ENCODE measurements at regions not wholly inside any gene's neighbourhood (a gene's known extent, or its start where the extent isn't known, plus 50 kb on each side); places are given as distances from the start of the nearest gene placed in this dataset.
"Not testable (repeated sequence)": the region's sequence is repeated elsewhere in the genome, so short reads cannot be mapped to it uniquely, and the experiment has no call there.

DNA sequence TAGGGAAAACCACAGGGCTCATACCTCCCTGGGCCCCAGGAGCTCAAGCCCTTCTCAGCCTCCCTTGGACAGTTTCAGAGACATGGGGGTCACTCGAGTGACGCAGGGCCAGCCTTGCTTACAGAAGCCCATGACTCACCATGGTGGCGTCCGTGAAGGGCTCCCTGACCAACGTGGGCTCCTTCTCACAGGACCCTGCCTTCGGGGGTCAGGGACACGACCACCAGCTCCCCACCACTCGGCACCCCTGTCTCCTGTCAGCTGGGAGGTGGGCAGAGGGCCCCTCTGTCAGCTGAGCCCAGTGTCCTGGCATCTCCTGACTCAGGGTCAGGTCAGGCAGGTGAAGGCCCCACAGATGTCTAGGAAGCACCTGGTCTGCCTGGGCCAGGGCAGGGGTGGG, 126.3 kb upstream of the ANO1 start:
- DNase-seq (ENCODE audit: low spot score) = no peak

DNA sequence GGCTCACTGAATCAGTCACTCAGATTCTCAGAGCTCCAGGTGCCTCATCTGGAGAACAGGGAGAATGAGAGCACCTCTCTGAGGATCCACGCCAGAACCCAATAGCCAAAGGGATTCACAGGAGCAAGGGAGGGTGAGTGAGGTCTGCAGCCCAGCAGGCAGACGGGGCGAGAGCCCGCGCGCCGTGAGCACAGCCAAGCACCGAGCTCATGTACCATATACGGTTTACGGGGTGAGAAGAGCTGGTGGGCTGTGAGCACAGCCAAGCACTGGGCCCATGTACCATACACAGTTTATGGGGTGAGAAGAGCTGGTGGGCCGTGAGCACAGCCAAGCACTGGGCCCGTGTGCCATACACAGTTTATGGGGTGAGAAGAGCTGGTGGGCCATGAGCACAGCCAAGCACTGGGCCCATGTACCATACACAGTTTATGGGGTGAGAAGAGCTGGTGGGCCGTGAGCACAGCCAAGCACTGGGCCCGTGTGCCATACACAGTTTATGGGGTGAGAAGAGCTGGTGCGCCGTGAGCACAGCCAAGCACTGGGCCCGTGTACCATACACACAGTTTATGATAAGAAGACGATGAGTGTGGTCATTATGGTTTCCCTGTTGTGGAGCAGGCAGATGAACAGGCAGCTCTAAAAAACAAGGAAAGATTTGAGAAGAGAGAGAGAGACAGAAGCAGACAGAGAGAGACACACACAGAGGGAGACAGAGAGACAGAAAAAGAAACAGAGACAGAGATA, 125.7 kb upstream of the ANO1 start:
- not testable (repeated sequence) for DNase-seq (ENCODE audit: low spot score)

DNA sequence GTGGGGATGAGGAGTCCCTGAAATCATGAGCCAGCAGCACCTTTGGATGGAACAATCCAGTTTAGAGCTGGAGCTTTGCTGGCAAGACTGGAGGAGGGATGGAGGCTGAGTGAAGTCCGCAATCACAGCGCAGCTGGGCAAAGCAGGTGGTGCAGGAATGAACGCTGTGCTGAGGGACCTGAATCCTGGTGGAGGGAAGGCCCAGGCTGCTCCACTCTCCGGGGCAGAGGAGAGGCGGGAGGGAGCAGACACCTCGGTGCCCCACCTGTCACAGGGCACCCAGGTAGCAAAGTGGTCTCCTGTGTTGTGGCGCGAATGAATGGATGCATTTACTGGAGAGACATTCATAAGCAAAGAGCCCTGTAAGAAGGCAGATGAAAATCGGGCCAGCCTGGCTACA, 124.8 kb upstream of the ANO1 start:
- DNase-seq (ENCODE audit: low spot score) = no peak

DNA sequence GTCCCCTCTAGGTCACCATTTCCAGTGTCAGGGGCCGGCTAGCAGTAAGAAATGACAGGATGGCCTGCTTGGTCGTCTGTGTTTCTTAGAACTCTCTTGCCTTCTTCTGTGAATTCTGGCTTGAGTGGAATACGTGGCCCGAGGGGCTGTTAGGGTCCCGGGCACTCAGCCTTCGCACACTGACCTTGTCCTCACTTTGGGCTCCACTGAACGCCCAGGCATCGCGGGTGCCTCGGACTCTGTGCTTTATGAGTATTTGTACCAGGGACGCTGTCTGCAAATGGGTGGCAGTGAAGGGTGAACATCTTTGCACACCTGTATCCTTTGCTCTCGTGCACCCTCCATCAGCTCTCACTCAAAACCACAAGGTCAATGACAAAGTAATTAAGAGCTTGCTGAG, 123.4 kb upstream of the ANO1 start:
- DNase-seq (ENCODE audit: low spot score) = no peak

DNA sequence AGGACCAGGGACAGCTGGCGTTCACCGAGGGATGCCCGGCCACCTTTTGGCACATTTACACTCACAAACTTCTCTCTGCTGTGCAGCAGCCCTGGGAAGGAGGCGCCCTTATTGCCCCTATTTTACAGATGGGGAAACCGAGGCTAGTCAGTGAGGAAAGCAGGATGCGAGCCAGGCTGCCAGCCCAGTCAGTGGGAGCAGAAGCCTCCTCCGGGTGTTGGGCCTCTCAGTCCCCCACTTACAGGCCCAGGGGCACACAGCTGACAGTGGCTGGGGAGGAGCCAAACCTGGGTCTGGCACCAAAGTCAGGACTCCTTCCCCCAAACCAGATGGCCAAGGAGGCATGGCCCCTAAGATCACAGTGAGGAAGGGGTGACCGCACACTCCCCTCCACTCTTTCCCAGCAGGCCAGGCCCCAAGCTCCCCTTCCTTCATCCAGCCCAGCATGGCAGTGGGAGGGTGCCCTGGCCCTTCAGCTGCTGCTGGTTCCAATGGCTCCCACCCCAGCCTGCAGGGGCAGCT, 121.4 kb upstream of the ANO1 start:
- DNase-seq (ENCODE audit: low spot score) = no peak

DNA sequence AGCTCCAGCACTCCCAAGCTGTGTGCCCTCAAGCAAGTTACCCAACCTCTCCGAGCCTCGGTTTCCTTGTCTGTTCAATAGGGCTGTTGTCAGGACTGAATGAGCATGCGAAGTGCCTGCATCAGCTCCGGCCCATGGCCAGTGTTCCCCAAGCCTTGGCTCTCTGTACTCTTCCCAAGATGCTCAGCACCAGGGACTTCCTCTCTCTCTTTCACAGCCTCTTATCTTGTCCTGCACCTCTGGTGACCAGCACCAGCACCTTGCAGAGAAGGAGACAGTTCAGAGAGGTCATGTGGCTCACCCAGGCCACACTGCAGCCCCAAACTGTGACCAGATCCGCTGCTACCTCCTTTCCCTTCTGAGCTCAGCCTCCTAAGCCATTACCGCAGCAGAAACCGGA, 120.3 kb upstream of the ANO1 start:
- no peak for DNase-seq (ENCODE audit: low spot score)

DNA sequence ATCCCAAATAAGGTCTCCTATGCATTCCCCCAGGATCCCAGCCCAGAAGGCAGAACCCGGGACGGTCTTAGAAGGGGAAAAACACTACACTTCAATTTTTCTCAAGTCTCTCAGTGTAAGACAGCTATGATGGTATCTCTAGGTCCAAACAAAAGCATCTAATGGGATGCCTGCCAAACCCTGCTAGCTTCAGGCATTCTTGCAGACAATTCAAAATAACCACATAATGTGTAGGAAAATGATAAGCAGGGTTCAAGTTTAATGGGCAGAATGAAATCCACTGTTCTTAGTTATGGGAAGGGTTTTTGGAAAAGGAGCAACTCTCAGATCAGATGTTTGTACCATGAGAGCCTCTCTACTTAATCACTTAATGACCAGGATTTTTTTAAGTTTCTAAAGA, 119.8 kb upstream of the ANO1 start:
- DNase-seq (ENCODE audit: low spot score) = no peak

DNA sequence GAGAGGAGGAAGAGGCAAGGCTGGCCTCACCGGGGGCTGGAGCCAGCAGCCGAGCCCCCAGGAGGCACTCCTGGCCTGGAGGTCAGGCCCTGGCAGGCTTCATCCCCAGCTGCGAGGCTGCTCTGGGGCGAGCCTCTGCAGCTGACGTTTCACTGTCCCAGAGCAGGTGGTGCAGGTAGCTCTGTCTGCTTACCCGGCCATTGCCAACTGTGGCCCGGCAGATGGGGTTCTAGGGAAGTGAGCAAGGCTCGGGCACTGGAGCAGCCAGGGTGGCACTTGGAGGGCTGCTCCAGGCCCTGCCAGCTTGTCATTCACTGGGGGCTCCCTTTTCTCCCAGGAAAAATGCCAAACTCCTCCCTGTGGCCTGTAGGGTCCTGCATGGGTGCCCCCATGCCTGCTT, 118.7 kb upstream of the ANO1 start:
- DNase-seq (ENCODE audit: low spot score) = no peak

DNA sequence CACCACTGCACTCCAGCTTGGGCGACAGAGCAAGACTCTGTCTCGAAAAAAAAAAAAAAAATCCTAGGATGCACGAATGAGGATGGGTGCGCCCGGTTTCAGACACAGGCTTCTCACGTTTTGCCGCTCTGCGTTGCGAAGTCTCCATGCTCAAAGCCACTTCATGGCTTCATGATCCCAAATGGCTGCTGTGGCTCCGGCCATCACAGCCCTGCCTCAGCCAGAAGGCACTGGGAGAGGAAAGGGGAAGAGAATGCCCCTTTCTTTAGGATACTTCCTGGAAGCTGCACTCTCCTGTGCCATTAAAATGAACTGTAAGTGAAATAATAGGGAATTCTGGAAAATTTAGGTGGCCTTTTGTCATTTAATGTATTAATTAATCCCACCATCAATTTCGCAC, 116.4 kb upstream of the ANO1 start:
- no peak for DNase-seq (ENCODE audit: low spot score)

DNA sequence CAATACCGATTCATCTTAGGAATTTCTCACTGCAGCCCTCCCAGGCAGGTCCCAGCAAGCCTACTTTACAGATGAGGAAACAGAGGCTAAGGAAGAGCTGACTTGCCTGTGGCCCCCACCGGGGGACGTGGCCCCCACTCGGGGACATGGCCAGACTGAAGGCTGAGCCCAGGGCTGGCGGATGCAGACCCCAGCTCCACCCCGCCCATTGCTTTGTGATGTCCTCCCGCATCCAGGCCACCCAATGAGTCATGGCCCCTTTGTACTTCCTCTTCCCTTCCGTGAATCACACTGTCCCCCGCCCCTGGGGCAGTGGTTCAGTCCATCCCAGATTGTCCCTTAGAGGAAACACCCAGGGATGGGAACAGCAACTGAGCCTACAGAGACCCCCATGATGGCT, 116.0 kb upstream of the ANO1 start:
- DNase-seq (ENCODE audit: low spot score) = no peak

DNA sequence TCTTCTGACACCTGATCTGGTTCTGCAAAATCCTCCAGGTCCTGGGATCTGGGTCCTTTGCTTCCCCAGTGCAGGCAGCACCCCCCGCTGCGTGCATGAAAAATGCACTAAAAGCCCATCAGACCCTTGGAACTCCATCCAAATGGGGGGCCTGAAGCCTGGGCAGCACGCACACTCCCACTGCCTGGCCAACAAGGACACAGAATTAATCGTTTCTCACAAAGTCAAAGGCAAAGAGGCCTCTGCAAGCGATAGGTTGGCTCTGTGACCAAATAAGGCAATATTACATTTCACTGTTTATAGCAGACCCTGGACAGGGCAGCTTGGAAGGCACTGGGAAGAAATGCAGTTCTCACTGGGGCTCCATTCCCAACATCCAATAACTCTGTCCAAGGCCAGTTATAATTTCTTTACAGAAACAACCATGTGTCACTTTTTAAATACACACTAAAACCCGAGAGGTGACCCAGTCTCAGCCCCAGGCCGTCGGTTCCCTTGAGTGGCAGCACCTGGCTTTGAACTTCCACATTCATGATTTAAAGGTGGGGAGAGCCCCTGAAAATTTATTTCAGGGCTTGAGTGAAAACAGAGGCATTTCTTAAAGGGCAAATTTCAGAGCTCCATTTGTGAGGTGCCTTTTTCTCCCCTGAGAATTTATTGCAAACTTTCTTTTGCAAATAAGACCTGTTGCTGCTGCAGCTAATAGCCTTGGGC, 114.4 kb upstream of the ANO1 start:
- DNase-seq (ENCODE audit: low spot score) = no peak

DNA sequence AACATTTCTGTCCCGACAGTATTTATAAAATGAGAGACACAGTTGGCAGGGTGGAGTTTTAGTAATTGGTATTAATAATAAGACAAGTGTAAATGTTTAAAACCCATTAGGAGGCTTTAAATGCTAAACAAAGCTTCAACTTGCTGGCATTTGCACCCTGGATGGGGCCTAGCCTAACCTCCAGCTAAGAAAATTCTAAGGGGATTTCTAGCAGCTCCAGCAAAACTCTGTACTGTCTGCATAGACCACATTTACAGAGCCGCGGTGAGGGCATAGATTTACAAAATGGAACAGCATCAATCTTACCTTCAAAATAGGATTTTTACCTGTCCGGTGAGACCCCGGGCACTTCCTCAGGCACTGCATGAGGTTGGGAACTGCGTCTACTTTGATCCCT, 113.9 kb upstream of the ANO1 start:
- no peak for DNase-seq (ENCODE audit: low spot score)

DNA sequence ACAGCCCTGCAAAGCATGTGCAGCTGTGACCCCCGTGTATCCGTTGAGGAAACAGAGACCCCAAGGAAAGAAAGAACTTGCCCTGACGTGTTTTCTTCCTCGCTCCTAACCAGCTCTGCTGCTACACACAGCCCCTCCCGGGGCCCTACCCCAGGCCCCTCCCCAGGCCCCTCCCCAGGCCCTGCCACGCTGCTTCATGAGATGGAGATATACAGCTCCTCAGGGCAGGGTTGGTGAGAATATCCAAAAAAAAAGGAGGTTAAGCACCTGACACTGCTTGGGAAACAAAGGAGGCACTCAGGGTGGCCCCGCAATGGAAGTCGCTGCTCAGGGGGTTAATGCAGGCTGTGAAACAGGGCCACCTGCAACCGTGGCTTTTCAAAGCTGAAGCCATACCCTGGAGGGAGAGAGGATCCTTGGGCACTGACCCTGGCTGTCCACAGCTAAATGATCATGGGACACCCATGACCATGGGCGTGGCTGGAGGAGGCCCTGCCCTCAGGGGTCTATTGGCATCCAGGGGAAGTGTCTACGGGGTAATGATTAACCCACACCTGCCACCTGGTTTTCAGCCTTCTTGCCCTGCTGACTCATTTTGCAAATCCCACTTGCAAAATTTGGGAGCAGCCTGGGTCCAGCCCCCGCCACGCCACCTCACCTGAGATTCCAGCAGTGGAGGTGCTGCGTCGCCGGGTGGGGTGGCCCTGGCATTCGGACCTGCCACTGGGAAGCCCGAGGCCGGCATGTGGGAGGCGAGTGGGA, 112.1 kb upstream of the ANO1 start:
- DNase-seq (ENCODE audit: low spot score) = no peak

DNA sequence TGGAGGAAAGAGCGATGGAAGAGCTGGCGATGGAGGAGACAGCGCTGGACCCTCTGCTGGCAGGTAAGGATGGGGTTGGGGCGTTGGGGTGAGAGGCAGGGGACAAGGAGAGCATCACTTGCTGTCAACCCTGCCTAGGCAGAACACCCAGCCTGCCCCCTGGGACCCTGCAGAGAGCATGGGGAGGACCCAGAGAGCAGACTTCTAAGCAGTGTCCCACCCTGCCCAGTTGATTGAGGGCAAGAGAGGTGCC, 111.6 kb upstream of the ANO1 start:
- no peak for DNase-seq (ENCODE audit: low spot score)

DNA sequence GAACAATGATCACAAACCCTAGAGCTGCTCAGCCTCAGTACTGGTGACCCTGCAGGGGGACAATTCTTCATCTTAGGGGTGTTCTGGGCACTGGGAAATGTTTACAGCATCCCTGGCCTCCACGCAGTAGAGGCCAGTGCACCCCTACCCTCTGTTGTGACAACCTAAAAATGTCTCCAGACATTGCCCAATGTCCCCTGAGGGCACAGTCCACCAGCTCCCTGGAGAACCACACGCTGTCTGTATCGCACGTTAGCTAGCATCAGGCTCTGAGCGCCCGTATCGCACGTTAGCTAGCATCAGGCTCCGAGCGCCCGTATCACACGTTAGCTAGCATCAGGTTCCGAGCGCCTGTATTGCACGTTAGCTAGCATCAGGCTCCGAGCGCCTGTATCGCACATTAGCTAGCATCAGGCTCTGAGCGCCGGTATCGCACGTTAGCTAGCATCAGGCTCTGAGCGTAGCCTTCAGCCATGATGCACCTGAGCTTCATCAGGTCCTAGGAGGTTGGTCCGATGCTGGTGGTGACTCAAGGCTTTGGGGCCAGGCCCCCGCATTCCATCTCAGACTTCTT, 111.1 kb upstream of the ANO1 start:
- no peak for DNase-seq (ENCODE audit: low spot score)

DNA sequence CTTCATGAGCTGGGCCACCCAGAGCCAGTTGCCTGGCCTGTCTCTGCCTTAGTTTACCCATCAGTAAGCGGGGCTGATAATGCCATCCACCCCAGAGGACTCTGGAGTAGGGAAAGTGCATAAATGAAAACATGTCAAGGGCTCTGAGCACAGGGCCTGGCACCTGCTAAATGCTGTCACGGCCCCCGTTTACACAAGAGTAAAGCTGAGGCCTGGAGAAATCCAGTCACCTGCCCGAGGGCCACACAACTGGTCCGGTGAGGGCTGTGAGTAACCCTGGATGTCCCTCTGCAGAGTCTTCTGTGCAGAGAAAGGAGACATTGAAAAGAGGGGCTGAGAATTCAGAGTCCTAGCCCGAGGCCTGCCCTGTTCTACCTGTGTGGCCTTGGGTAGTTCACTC, 110.6 kb upstream of the ANO1 start:
- DNase-seq (ENCODE audit: low spot score) = no peak

DNA sequence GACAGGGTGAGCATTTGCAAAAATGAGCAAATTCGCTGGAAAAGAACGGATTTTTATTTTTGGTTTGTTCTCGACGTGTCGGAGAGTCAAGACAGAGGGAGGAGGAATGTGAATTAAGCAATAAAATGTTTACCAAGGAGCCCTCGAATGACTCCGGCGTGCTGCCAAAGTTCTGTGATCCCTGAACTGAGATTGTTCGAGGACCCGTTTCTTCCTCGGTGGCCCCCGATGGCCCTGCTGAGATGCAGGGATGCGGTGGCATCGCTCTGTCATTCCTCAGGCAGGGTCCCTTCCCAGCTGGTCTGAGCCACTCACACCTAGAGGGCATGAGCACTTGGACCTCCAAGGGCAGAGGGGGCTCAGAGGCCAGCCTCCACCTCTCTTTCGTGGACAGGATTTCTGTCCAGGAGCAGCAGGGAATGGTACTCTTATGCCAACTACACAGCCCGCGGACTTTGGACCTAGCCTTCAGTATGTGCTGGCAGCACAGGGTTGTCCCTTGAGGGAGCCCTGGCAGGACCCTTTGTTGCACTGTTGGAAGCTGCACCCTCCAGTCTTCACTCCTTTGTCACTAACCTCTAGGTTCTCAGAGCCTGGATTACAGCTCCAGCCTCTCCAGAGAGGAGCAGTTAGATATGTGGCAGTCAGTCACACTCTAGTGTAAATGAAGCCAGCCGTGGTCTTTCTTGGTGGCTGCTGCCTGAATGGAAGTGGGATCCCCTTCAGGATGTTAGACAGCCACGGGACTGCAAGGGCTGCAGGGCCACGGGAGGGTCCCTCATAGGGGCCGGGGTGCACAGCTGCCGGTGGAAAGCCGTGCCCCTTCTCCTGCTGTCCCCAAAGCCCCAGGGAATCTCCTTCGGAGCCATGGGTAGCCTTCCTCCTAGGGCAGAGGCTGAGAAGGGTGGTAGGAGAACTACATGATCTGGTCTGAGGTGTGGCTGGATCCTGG, 109.4 kb upstream of the ANO1 start:
- DNase-seq (ENCODE audit: low spot score) = no peak

DNA sequence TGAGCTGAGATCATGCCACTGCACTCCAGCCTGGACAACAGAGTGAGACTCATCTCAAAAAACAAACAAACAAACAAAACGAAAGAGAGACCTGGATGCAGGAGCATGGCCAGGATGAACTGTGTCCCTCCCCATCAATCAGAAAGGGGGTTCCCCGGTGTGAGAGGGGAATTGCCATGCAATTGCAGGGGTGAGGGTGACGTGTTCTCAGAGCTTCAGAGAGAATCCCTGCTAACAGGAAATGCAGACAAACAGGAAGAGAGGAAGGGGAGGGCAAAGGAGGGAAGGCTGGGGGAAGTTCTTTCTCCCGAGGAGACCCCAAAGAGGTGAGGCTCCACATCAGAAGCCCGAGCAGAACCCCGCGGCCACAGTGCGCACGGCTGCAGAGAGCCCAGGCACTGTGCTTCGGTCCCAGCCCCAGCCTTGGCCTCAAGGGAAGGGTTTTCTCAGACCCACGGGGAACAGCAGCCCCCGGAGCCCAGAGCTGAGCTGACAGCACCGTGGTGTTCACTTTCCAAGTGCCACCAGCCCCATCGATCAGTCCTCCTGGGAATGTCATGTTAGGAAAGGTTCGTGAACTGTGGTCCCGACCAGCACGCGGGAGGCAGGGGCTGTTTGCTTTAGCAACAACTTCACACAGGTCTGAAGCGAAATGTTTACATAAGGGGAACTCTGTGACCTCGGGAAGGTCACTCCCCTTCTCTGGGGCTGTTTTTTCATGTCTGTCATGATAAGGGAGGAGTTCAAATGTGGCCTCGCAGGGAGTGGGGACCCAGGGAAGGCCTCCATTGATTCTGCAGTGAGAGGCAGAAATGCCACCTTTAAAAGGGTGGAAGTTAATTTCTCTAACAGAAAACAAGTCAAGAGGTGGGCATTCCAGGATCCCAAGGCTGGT, 108.0 kb upstream of the ANO1 start:
- no peak for DNase-seq (ENCODE audit: low spot score)

DNA sequence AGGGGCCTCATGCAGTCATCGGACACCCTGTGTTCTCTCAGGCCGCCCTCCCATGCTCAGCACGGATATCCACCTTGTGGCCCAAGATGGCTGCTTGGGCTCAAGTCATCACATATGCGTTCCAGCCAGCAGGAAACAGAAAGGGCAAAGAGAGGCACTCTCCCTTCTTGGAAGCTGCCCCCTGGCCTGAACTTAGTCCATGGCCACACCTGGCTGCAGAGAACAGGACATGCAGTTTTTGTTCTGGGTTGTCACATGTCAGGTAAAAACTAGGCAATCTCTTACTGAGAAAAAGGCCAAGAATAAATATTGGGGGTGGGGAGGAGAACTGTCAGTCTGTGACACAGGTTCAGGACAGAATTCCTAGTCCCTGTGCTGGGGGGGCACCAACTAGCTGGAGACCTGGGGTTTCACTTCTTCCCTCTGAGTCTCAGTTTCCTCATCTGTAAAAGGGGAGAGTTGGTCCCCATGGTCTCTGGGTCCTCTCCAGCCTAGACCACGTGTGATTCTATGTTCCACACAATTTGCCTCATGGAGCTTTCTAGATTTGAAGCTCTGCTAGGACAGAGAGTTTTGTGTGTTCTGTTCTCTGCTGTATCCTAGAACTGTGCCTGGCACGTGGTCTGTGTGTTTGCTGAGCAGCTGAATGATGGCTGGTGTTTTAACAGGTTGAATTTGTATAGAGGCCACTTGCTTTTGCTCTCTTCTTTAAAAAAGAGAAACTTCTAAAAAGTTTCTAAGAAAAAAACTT, 107.2 kb upstream of the ANO1 start:
- DNase-seq (ENCODE audit: low spot score) = no peak

DNA sequence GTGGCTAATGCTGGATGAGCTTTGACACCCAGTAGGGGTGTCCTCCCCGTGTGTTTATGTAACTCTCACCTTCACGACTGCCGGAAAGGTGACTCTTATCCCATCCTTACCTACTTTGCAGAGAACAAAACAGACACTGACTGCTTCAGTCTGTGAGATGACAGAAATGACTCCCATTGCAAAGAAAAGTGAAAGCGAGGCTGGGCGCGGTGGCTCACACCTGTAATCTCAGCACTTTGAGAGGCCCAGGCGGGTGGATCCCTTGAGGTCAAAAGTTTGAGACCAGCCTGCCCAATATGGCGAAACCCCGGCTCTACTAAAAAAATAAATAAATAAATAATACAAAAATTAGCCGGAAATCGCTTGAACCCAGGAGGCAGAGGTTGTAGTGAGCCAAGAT, 106.4 kb upstream of the ANO1 start:
- DNase-seq (ENCODE audit: low spot score) = peak; percentile 3

Data from CD4-positive, alpha-beta T cell treated with Interleukin-15 for 4 hours (primary cell).